ENCODE measurements at regions not wholly inside any gene's neighbourhood (a gene's known extent, or its start where the extent isn't known, plus 50 kb on each side); places are given as distances from the start of the nearest gene placed in this dataset.
A peak's percentile ranks its signal among the peaks of the same experiment; 100 is the strongest.
"Not testable (repeated sequence)": the region's sequence is repeated elsewhere in the genome, so short reads cannot be mapped to it uniquely, and the experiment has no call there.

GRCh38 chr6:25127076-25127837 lies 151.9 kb upstream of the CARMIL1 start:
- DNase-seq, result no peak

DNA sequence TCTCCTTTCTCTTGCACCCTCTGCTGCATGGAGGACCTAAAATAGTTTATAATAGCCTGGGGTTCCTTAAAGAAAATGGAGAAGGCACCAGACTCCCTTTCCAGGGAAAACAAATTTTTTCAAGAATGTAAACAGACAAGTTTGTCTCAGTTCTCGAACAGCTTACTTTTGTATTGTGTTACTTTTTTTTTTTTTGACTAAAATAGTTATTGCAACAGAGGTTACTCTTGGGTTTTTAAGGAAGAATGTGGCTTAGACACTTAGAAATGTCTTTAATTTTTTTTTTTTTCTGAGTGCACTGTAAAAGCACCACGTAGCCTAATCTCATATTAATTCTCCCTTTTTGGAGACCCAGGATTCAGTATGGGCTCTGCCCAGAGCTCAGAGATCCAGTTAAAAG lies 148.7 kb upstream of the CARMIL1 start:
- DNase-seq, result no peak

DNA sequence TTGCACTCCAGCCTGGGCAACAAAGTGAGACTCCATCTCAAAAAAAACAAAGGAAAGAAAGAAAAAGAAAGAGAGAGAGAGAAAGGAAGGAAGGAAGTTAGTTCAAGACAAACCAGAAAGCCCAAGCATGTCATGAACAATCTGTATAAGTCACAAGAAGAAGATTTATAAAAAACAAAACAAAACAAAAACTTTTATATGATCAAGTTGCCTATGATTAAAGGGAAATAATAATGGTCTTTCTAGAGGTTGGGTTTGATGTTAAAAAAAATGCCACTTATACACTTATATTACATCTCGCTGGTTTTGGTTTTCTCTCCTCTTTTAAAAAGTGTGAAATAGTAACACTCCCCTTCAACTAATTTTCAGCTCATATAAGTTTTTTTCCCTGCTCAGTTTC lies 146.2 kb upstream of the CARMIL1 start:
- no peak for DNase-seq

DNA sequence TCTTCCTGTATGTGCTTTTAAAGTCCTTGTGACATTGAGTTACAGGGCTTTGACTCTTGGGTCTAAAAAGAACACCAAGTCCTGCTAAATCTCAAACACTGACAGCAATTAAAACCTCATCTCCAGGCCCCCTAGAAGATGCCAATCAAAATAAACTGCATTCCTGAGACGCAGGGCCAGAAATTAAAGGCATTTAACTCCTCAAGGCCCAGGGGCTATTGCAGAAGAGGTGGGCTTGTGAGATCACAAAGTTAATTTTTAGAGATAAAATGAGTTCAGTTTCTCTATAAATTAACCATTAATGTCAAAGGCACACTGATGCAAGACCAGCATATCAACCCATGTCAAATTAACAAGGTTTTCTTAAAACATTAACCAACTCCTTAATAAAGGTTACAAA lies 145.6 kb upstream of the CARMIL1 start:
- DNase-seq, result no peak

DNA sequence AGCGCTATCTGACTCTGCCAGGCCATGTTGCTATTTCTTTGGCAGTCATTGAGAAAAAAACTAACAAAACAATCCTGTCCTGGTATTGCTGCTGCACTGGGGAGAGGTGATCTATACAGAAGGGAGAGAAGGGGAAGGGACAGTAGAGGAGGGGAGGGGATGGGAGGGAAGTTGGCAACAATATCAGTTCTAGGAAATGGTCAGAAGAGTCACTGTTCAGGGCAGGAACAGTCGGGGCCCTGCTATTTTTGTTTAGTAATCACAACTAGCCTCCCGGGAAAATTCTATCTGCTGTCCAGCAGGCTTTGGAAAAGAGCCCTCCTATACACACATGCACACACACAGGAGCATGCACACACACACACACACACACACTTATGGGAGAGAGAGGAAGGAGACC lies 142.3 kb upstream of the CARMIL1 start:
- DNase-seq, result no peak

- DNase-seq, result no peak
Measured at GRCh38 chr6:25137480-25137879, 141.7 kb upstream of the CARMIL1 start.

DNA sequence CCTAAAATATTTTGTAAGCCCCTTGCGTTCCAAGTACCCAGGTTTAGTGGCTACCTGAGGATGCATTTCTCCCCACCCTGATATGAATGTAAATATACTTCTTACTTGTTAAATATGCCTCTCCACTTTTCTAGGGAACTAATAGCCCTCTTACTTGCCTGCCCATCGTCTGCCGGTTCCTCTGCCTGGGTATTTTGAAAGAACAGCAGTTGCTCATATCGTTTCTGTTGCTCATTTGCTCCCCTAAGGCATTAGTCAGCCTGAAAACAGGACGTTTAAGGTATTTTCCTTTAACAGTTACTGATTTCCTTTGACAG lies 141.3 kb upstream of the CARMIL1 start:
- DNase-seq, result no peak

DNA sequence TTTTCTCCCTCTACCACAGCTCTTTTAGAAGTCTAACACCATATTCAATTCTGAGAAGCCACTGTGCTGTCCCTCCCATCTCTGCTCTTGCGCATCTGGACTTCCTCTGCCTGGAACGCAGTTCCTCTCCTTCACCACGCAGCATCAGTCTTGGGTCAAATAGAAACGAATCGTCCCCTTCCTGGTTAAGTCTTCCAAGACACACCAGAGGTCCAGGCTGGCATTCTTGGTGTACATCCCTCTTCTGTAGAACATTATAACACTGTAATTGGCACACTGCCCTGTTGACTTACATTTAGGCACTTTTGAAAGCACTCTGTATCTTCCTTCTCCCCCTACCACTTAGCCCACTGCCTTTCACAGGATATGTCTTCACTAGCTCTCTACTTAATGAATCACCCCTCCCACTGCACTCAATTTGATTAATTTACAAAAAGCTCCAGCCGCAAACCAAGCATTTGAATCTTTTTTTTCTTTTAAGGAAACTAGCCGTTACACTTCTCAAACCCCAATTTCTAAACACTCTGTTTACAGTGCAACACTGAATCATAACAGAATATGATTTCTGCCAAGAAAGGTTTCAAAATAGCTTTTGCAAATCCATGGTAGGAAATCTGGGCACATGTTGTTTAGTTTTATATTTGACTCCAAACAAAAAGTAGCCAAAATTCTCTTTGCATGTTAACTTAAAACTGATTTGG lies 140.8 kb upstream of the CARMIL1 start:
- no peak for DNase-seq

- no peak for DNase-seq
Measured at GRCh38 chr6:25138934-25139415, 140.2 kb upstream of the CARMIL1 start.

DNA sequence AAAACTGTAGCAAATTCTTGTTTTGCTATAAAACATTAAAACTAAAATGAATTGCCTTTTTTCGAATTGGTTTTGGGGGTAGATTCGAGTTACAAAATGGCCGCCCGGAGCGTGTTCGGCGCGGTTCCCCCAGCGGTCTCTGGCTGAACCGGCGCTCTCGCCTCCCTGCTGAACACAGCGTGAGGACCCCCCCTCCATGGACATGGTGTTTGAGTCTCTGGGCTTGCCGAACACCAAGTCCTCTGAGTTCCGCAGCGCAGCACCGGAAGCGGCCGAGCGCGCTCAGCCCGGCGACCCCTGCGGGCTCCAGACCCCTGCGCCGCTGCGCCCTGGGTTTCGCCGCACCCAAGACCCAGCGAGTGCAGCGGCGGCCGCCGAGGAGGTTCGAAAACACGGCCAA lies 139.6 kb upstream of the CARMIL1 start:
- DNase-seq, result not testable (repeated sequence)

GRCh38 chr6:25142506-25142905 lies 136.7 kb upstream of the CARMIL1 start:
- no peak for DNase-seq

GRCh38 chr6:25144919-25145318 lies 134.3 kb upstream of the CARMIL1 start:
- DNase-seq, result no peak

DNA sequence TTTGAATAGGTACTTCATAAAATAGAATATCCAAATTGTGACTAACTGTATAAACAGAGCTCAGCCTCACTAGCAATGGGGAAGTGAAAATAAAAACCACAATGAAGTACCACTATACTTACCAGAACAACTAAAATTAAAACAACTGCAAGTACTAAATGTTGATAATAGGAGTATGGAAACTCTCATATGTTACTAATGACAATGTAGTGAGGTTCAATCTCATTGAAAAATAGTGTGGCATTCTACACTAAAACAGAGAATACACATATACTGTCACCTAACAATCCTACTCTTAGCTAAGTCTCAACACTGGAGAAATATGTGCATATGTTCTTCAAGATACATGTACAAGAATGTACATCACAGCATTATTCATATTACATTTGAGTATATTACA lies 132.0 kb upstream of the CARMIL1 start:
- no peak for DNase-seq

GRCh38 chr6:25150031-25150430 lies 129.1 kb upstream of the CARMIL1 start:
- no peak for DNase-seq

GRCh38 chr6:25150863-25151262 lies 128.3 kb upstream of the CARMIL1 start:
- DNase-seq, result no peak

DNA sequence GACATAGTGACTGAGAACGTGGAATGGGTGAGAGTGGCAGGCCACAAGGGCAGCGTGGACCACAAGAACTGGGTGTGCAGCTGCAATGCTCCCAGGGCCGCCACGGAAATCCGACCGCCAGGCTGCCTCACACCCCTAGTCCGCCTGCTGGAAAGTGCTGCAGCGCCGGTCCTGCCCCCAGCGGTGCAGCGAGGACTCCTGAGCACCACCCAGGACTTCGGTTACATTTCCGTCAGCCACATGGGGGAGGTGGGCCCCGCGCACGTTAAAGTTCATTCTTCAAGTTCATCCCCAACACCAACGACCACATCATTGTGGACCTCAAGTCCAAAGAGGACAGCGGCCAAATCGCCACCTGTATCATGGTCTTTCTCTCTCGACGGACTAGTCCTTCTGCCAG lies 126.1 kb upstream of the CARMIL1 start:
- no peak for DNase-seq

DNA sequence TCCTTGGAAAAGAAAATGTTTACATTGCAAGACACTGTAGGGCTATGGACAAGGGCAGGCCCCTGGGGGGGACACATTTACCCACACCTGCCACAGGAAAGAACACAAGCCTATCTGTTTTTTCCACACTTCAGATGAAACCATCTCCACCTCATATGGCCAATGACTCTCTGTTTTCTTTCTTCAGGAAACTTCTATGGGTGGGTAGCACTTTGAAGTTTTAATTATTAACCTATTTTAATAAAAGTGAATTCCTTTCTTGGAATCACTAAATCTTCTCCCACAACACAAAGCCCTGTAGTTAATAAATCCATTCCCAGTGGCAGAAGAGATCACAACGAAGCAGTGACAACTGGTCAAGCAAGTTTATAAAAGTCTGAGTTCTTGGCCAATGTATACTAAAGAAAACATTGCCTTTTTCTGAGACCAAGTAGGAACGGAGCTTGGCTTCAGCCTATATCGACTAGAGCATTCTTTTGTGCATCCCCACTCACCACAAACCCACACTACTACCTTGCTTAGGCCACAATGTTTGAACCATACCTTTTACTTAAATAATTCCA lies 125.1 kb upstream of the CARMIL1 start:
- no peak for DNase-seq

GRCh38 chr6:25155211-25155610 lies 124.0 kb upstream of the CARMIL1 start:
- DNase-seq, result no peak

DNA sequence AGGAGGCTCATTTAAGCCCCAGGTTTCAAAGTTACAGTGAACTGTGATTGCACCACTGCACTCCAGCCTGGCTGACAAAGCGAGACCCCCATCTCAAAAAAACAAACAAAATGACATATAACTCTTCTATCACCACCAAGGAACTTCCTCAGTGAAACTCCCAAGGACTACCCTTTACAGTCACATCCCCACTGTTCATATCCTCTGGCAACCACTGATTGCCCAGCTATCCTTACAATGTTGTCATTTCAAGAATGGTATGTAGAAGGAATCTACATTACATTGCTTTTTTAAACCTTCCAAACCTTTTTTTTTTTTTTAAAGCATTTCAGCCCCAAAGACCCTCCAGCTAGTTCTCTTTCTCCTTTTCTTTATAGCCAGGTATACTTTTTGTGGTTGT lies 123.1 kb upstream of the CARMIL1 start:
- no peak for DNase-seq

DNA sequence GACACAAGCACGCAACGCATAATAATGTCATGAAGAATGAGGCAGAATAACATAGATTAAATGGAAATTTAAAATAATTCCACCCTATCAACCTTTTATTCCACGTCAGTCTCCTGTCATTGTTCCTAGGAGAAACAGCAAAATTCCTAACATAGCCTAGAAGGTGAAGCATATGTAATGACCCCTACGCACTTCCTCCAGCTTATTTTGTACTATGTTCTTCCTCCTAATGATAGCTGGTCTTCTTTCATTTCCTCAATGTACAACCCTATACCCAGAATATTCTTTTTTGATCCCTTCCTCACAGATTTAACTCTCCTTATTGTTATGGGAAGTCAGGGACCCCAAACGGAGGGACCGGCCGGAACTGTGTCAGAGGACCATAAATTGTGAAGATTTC lies 122.0 kb upstream of the CARMIL1 start:
- no peak for DNase-seq

- DNase-seq, result no peak
Measured at GRCh38 chr6:25157842-25158241, 121.3 kb upstream of the CARMIL1 start.

DNA sequence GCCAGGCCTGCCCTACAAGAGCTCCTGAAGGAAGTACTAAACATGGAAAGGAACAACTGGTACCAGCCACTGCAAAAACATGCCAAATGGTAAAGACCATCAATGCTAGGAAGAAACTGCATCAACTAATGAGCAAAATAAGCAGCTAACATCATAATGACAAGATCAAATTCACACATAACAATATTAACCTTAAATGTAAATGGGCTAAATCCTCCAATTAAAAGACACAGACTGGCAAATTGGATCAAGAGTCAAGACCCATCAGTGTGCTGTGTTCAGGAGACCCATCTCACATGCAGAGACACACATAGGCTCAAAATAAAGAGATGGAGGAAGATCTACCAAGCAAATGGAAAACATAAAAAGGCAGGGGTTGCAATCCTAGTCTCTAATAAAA lies 119.0 kb upstream of the CARMIL1 start:
- not testable (repeated sequence) for DNase-seq

- DNase-seq, result peak; percentile 16
Measured at GRCh38 chr6:25165177-25165576, 114.0 kb upstream of the CARMIL1 start.

DNA sequence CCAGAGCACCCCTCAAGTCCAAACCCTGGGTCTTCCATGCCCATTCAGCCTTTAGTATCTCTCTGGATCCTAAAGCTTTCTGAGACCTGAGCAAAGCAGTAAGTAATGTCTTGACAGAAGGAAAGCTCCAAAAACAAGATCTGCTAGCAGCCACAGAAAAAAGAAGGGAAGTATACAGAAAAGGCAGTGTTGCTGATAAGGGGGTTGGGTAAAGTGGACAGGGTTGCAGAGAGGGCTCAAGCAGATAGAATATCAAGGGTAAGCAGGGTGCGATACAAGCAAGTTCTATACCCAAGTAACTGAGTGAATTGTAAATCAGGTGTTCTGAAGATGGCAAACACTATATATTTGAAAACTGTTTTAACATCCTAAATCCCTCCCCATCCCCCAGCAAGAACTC lies 113.4 kb upstream of the CARMIL1 start:
- DNase-seq, result no peak
